GM23338 (cell line): ENCODE measurements at regions not wholly inside any gene's neighbourhood (a gene's known extent, or its start where the extent isn't known, plus 50 kb on each side); places are given as distances from the start of the nearest gene placed in this dataset.

Experiments
- ATAC-seq: fragments of 200-7000 bp; cut with Tn5 transposase; 3 replicates; pipeline ENCODE4 v1.9.1; 2020
- DNase-seq: peaks from one replicate; pipeline ENCODE4 v3.0.0-alpha.2; 2015; ENCODE audit warnings: low spot score
- H2AFZ ChIP-seq: fragments of 200-600 bp; sonication (generic); 2 replicates; pipeline ENCODE4 v1.8.0; 2016; ENCODE audit warnings: antibody characterized with exemption, mild to moderate bottlenecking, moderate library complexity
- H3F3A ChIP-seq: fragments of 200-600 bp; sonication (generic); replicated peaks from 2 replicates; pipeline ENCODE4 v1.8.0; 2017; ENCODE audit warnings: antibody characterized with exemption, mixed run types, low read depth
- H3K27ac ChIP-seq: fragments of 200-600 bp; sonication (generic); 2 replicates; pipeline ENCODE4 v1.6.1; 2016; ENCODE audit warnings: low read depth
- H3K27me3 ChIP-seq: fragments of 200-600 bp; sonication (generic); 2 replicates; pipeline ENCODE4 v1.8.0; 2016; ENCODE audit warnings: mild to moderate bottlenecking, mixed run types, moderate library complexity; ENCODE audit not compliant: insufficient read depth
- H3K36me3 ChIP-seq: fragments of 200-600 bp; sonication (generic); 2 replicates; pipeline ENCODE4 v1.8.0; 2016; ENCODE audit warnings: mild to moderate bottlenecking; ENCODE audit not compliant: insufficient read depth
- H3K4me1 ChIP-seq: fragments of 200-600 bp; sonication (generic); 2 replicates; pipeline ENCODE4 v1.8.0; 2016; ENCODE audit warnings: mild to moderate bottlenecking, moderate library complexity; ENCODE audit not compliant: insufficient read depth
- H3K4me2 ChIP-seq: fragments of 200-600 bp; sonication (generic); 2 replicates; pipeline ENCODE4 v1.7.1; 2017; ENCODE audit warnings: mixed run types
- H3K4me3 ChIP-seq: fragments of 200-600 bp; sonication (generic); 2 replicates; pipeline ENCODE4 v1.6.1; 2016; ENCODE audit warnings: mixed run types
- H3K79me2 ChIP-seq: fragments of 200-600 bp; sonication (generic); replicated peaks from 2 replicates; pipeline ENCODE4 v1.8.0; 2017; ENCODE audit warnings: mild to moderate bottlenecking; ENCODE audit not compliant: insufficient read depth
- H3K9me2 ChIP-seq: fragments of 200-600 bp; sonication (generic); 2 replicates; pipeline ENCODE4 v1.8.0; 2017; ENCODE audit not compliant: insufficient read depth
- H4K20me1 ChIP-seq: fragments of 200-600 bp; sonication (generic); replicated peaks from 2 replicates; pipeline ENCODE4 v1.8.0; 2017; ENCODE audit warnings: mild to moderate bottlenecking; ENCODE audit not compliant: insufficient read depth
- H3K27ac Mint-ChIP-seq: 2 replicates; pipeline ENCODE4 v1.8.0; 2020; ENCODE audit warnings: inconsistent platforms, mild to moderate bottlenecking, moderate library complexity, mixed read lengths
- H3K27me3 Mint-ChIP-seq: 3 replicates; pipeline ENCODE4 v1.8.0; 2022; ENCODE audit warnings: low read depth, mild to moderate bottlenecking, moderate library complexity, mixed read lengths, inconsistent platforms; ENCODE audit not compliant: insufficient read depth, poor library complexity
- H3K36me3 Mint-ChIP-seq: 3 replicates; pipeline ENCODE4 v1.8.0; 2021; ENCODE audit warnings: low read depth, mild to moderate bottlenecking, inconsistent platforms, moderate library complexity, mixed read lengths
- H3K4me1 Mint-ChIP-seq: 3 replicates; pipeline ENCODE4 v1.8.0; 2020; ENCODE audit warnings: mild to moderate bottlenecking, inconsistent platforms, mixed read lengths
- H3K4me3 Mint-ChIP-seq: 3 replicates; pipeline ENCODE4 v1.8.0; 2021; ENCODE audit warnings: moderate library complexity, mild to moderate bottlenecking, inconsistent platforms, mixed read lengths
- H3K9me3 Mint-ChIP-seq: 3 replicates; pipeline ENCODE4 v1.8.0; 2020; ENCODE audit warnings: moderate library complexity, mild to moderate bottlenecking, inconsistent platforms, mixed read lengths
- CREB1 ChIP-seq: fragments of 250-450 bp; sonication (Bioruptor Pico); IDR thresholded peaks from 2 replicates; pipeline ENCODE4 v1.5.0; 2020; ENCODE audit warnings: low read depth, mild to moderate bottlenecking, moderate library complexity
- EZH2 ChIP-seq: fragments of 200-600 bp; sonication (generic); IDR thresholded peaks from one replicate; pipeline ENCODE4 v1.8.0; 2017; ENCODE audit warnings: antibody characterized with exemption, mild to moderate bottlenecking, low read depth; ENCODE audit not compliant: unreplicated experiment
- EZH2phosphoT487 ChIP-seq: fragments of 200-600 bp; sonication (generic); IDR thresholded peaks from one replicate; pipeline ENCODE4 v1.8.1; 2018; ENCODE audit warnings: antibody characterized with exemption; ENCODE audit not compliant: unreplicated experiment
- JUNB ChIP-seq: IDR thresholded peaks from one replicate; pipeline ENCODE4 v1.6.1; 2016; ENCODE audit warnings: antibody characterized with exemption; ENCODE audit not compliant: unreplicated experiment
- NANOG ChIP-seq: IDR thresholded peaks from 2 replicates; pipeline ENCODE4 v1.6.1; 2016; ENCODE audit warnings: antibody characterized with exemption, borderline replicate concordance
- POLR2AphosphoS5 ChIP-seq: IDR thresholded peaks from 2 replicates; pipeline ENCODE4 v1.6.1; 2016; ENCODE audit warnings: antibody characterized with exemption, low read depth
- ZNF331 ChIP-seq: fragments of 250-450 bp; sonication (Bioruptor Pico); IDR thresholded peaks from 2 replicates; pipeline ENCODE4 v1.5.0; 2020; ENCODE audit warnings: low read depth, mild to moderate bottlenecking, moderate library complexity
- TF ChIP-seq, protein P1 (sequence below): fragments of 250-450 bp; sonication (Bioruptor Pico); IDR thresholded peaks from 2 replicates; pipeline ENCODE4 v1.5.0; 2020; ENCODE audit warnings: mild to moderate bottlenecking, moderate library complexity
- TF ChIP-seq, protein P2 (sequence below): IDR thresholded peaks from 2 replicates; pipeline ENCODE4 v1.6.1; 2016; ENCODE audit warnings: antibody characterized with exemption
- TF ChIP-seq, protein P3 (sequence below): IDR thresholded peaks from one replicate; pipeline ENCODE4 v1.6.1; 2018; ENCODE audit warnings: antibody characterized with exemption; ENCODE audit not compliant: unreplicated experiment

DNA sequence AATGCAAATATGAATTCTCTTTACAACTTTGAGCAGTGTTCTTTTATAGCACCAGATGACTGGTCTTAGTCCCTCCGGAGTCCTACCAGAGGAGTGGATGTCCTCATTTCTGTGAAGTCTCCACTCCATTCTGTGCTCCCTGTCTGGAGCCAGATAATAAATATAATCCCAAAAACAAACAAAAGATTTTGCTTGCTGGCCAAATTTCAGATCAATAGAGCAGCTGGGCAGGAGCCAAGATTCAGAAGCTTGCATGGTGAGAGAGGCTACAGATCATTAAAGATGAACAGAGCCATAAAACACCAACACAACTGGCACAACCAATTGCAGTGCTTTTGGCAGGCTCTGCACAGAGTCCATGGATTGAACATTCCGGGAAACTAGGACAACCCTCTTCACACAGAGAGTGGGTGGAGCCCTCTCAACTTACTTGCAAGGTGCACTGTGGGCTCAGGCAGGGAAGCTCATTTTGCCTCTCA lies 231.5 kb upstream of the SNX7 start (continued):
- TF ChIP-seq, protein P1, sequence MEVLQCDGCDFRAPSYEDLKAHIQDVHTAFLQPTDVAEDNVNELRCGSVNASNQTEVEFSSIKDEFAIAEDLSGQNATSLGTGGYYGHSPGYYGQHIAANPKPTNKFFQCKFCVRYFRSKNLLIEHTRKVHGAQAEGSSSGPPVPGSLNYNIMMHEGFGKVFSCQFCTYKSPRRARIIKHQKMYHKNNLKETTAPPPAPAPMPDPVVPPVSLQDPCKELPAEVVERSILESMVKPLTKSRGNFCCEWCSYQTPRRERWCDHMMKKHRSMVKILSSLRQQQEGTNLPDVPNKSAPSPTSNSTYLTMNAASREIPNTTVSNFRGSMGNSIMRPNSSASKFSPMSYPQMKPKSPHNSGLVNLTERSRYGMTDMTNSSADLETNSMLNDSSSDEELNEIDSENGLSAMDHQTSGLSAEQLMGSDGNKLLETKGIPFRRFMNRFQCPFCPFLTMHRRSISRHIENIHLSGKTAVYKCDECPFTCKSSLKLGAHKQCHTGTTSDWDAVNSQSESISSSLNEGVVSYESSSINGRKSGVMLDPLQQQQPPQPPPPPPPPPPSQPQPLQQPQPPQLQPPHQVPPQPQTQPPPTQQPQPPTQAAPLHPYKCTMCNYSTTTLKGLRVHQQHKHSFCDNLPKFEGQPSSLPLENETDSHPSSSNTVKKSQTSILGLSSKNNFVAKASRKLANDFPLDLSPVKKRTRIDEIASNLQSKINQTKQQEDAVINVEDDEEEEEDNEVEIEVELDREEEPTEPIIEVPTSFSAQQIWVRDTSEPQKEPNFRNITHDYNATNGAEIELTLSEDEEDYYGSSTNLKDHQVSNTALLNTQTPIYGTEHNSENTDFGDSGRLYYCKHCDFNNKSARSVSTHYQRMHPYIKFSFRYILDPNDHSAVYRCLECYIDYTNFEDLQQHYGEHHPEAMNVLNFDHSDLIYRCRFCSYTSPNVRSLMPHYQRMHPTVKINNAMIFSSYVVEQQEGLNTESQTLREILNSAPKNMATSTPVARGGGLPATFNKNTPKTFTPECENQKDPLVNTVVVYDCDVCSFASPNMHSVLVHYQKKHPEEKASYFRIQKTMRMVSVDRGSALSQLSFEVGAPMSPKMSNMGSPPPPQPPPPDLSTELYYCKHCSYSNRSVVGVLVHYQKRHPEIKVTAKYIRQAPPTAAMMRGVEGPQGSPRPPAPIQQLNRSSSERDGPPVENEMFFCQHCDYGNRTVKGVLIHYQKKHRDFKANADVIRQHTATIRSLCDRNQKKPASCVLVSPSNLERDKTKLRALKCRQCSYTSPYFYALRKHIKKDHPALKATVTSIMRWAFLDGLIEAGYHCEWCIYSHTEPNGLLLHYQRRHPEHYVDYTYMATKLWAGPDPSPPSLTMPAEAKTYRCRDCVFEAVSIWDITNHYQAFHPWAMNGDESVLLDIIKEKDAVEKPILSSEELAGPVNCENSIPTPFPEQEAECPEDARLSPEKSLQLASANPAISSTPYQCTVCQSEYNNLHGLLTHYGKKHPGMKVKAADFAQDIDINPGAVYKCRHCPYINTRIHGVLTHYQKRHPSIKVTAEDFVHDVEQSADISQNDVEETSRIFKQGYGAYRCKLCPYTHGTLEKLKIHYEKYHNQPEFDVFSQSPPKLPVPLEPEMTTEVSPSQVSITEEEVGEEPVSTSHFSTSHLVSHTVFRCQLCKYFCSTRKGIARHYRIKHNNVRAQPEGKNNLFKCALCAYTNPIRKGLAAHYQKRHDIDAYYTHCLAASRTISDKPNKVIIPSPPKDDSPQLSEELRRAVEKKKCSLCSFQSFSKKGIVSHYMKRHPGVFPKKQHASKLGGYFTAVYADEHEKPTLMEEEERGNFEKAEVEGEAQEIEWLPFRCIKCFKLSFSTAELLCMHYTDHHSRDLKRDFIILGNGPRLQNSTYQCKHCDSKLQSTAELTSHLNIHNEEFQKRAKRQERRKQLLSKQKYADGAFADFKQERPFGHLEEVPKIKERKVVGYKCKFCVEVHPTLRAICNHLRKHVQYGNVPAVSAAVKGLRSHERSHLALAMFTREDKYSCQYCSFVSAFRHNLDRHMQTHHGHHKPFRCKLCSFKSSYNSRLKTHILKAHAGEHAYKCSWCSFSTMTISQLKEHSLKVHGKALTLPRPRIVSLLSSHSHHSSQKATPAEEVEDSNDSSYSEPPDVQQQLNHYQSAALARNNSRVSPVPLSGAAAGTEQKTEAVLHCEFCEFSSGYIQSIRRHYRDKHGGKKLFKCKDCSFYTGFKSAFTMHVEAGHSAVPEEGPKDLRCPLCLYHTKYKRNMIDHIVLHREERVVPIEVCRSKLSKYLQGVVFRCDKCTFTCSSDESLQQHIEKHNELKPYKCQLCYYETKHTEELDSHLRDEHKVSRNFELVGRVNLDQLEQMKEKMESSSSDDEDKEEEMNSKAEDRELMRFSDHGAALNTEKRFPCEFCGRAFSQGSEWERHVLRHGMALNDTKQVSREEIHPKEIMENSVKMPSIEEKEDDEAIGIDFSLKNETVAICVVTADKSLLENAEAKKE, result no peak
- TF ChIP-seq EZH2, result no peak
- TF ChIP-seq ZNF331 (CRISPR knock-in tag), result no peak
- TF ChIP-seq CREB1 (CRISPR knock-in tag), result no peak
- no peak for TF ChIP-seq POLR2AphosphoS5
- TF ChIP-seq NANOG, result no peak
- TF ChIP-seq EZH2phosphoT487, result no peak

DNA sequence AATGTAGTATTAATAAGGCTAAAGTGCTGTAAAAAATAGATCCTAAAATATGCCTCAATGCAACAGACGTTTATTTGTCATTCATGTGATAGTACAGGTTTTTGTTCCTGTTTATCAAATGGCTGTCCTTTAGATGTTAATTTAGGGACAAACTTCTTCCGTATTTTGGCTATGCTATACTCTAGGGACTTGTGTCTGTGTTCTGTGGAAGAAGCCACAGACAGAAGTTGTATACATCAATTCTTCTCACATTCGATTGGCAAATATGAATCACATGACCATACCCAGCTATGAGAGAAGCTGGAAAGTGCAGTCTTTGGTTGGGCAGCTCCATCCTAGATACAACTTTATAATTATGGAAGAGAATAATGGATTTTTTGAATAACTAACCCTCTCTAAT lies 232.7 kb upstream of the SNX7 start:
- no peaks in the 10 kb centered on the region for H3K27me3 Mint-ChIP-seq
- H3K79me2 ChIP-seq, result no peaks in the 10 kb centered on the region
- H3K4me1 Mint-ChIP-seq, result peaks cover 5% of the 10 kb centered on the region; the same call in 2 of the 3 replicates
- ATAC-seq (no peak), DNase-seq (no peak)
- H3K4me1 ChIP-seq, result no peaks in the 10 kb centered on the region; the same call in 1 of the 2 replicates
- H3K27ac ChIP-seq, result no peak overlapping the region
- H3F3A ChIP-seq, result no peaks in the 10 kb centered on the region
- no peak overlapping the region for H3K4me2 ChIP-seq
- H3K4me3 ChIP-seq, result no peak overlapping the region
- H4K20me1 ChIP-seq, result no peaks in the 10 kb centered on the region
- no peak overlapping the region for H3K4me3 Mint-ChIP-seq
- no peak overlapping the region for H2AFZ ChIP-seq
- H3K9me2 ChIP-seq, result no peaks in the 10 kb centered on the region
- no peak overlapping the region for H3K27ac Mint-ChIP-seq
- no peaks in the 10 kb centered on the region for H3K27me3 ChIP-seq
- no peaks in the 10 kb centered on the region for H3K9me3 Mint-ChIP-seq
- H3K36me3 ChIP-seq, result no peaks in the 10 kb centered on the region
- H3K36me3 Mint-ChIP-seq, result no peaks in the 10 kb centered on the region
- TF ChIP-seq CREB1 (CRISPR knock-in tag) (no peak), EZH2 (no peak), POLR2AphosphoS5 (no peak), JUNB (no peak)
- TF ChIP-seq, protein P2, sequence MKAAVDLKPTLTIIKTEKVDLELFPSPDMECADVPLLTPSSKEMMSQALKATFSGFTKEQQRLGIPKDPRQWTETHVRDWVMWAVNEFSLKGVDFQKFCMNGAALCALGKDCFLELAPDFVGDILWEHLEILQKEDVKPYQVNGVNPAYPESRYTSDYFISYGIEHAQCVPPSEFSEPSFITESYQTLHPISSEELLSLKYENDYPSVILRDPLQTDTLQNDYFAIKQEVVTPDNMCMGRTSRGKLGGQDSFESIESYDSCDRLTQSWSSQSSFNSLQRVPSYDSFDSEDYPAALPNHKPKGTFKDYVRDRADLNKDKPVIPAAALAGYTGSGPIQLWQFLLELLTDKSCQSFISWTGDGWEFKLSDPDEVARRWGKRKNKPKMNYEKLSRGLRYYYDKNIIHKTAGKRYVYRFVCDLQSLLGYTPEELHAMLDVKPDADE, result no peak
- TF ChIP-seq, protein P3, sequence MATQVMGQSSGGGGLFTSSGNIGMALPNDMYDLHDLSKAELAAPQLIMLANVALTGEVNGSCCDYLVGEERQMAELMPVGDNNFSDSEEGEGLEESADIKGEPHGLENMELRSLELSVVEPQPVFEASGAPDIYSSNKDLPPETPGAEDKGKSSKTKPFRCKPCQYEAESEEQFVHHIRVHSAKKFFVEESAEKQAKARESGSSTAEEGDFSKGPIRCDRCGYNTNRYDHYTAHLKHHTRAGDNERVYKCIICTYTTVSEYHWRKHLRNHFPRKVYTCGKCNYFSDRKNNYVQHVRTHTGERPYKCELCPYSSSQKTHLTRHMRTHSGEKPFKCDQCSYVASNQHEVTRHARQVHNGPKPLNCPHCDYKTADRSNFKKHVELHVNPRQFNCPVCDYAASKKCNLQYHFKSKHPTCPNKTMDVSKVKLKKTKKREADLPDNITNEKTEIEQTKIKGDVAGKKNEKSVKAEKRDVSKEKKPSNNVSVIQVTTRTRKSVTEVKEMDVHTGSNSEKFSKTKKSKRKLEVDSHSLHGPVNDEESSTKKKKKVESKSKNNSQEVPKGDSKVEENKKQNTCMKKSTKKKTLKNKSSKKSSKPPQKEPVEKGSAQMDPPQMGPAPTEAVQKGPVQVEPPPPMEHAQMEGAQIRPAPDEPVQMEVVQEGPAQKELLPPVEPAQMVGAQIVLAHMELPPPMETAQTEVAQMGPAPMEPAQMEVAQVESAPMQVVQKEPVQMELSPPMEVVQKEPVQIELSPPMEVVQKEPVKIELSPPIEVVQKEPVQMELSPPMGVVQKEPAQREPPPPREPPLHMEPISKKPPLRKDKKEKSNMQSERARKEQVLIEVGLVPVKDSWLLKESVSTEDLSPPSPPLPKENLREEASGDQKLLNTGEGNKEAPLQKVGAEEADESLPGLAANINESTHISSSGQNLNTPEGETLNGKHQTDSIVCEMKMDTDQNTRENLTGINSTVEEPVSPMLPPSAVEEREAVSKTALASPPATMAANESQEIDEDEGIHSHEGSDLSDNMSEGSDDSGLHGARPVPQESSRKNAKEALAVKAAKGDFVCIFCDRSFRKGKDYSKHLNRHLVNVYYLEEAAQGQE, result no peak
